ENCODE measurements at regions not wholly inside any gene's neighbourhood (a gene's known extent, or its start where the extent isn't known, plus 50 kb on each side); places are given as distances from the start of the nearest gene placed in this dataset.

DNA sequence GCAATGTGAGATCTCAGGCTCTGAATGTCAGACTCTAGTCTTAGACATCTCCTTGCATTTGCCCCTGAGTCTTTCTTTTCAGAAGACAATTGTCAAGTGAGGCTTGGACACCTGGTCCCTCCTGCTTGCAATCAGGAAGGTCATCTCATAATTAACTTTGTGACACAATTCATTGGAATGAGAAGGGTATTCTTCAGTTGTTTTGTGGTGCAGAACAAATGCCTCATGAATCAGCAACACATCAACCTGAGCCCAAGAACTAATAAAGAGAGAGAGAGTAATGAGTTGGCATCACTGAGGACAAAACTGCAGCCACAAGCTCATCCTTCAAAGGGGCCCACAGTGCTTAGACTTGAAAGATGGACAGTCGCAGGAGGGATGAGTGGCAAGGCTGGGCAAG lies 375.8 kb downstream of the INSC start:
- DNase-seq, result no peak

GRCh38 chr11:15493066-15493465 lies 378.3 kb downstream of the INSC start:
- DNase-seq, result no peak

- DNase-seq, result no peak
Measured at GRCh38 chr11:15493921-15494620, 379.3 kb downstream of the INSC start.

DNA sequence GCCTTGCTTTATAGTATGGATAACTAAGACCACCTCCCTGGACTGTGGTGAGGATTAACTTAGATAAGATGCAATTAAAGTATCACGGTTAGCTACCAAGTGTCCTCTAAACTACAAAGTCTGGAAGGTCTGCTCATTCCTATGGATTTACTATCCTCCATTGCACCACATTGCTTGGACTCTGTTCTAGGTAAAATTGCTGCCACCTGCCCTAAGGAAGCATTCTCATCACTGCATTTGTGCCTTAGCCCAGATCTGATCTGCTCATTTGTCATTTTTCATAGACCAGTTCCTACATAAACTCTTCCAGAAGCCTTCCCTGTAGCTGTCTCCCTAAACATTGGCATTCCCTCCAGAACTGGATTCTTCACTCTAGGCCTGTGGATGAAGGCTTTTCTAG lies 380.0 kb downstream of the INSC start:
- no peak for DNase-seq

DNA sequence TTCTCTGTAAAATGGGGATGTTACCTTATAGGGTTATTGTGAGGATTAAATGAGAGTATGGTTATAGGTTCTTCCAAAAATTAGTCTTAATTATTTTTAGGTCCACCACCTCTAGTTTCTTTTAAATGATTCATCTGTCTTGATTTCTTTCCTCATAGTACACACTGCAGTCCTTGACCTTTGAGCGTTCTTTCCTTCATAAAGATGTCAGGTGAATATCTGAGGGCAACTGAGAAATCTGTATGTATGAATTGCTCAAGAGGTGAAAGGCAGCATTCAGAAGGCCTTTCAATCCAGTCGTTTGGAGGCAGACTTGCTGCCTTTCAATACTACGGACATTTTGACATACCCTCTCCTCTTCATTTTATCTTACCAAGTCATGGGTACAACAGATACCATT lies 380.7 kb downstream of the INSC start:
- no peak for DNase-seq

DNA sequence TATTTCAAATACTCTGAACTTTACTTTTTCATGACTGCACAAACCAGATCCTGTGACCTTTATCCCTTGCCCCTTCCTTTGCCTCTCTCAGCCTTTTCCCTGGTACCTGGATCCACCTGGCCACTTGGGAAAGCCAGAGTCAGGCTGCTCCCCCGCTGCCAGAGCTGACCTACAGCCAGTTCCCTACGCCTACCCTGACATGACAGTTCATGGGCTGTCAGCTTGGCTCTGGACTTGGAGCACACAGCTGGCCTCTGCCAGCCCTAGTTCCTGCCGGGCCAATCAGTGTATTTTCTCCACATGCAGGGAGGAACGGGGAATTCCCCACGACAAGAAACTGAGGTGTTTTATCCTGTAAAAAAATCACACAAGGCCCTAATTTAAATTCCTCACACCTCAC lies 382.6 kb downstream of the INSC start:
- no peak for DNase-seq

DNA sequence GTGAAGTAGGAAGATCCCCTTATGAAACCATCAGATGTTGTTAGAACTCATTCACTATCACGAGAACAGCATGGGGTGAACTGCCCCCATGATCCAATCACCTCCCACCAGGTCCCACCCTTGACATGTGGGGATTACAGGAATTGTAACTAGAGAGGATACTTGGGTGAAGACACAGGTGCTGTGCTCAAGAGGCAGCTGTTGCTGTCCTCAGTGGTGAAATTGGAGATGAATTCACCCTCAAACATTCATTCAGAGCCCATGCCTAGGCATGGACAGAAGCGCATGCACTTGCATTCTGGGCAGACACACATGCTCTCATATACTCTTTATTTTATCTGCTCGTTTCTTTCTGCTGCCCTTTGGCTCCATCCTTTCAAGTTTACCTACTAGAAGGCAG lies 385.0 kb downstream of the INSC start:
- DNase-seq, result no peak

DNA sequence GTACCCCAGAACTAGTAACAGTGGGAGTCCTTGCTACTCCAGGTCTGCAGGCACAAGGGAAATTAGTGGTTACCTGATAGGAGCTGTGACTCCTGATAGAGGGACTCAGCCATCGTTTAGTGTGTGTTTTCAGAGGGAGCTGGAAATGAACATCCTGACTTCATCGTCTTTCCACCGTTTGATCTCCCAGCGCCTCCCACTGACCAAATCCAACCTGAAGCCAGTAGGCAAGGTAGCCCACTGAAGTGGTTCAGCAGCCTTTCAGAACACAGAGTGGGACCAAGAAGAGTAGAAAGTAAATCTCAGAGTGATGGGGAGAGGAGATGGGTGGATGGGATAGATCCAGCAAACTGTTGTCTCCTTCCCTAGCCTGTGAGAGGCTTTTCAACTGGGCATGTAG lies 385.9 kb downstream of the INSC start:
- DNase-seq, result no peak

DNA sequence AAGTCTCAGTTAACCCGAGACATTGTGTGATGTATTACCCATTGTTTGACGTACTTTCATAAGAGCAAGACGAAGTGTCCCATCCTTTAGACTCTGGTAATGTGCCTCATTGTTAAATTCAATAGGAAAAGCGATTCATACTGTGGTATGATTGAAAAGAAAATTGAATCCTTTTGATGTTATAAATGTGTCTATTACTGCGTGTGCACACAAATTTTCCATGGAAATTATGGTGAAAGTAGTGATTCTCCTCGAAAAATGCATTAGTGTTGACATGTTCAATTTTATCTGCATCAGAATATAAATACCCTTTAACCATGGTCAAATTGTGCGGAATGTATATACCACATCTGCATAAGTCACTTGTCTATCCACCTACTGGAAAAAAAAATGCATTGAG lies 386.8 kb downstream of the INSC start:
- DNase-seq, result no peak

DNA sequence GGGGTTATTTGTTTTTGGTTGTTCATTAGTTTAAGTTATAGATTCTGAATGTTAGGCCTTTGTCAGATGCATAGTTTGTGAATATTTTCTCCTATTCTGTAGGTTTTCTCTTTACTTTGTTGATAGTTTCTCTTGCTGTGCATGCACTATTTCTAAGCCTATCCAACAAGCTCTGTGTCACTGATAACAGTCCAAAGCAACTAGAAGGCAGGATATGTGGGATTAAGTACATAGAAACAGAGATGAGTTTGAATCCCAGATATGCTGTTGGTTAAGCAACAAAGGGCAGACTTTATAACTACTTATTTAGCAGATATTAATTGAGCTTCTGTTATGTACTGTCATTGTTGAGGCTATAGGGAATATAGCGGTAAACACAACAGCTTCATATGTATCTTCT lies 390.4 kb downstream of the INSC start:
- no peak for DNase-seq

DNA sequence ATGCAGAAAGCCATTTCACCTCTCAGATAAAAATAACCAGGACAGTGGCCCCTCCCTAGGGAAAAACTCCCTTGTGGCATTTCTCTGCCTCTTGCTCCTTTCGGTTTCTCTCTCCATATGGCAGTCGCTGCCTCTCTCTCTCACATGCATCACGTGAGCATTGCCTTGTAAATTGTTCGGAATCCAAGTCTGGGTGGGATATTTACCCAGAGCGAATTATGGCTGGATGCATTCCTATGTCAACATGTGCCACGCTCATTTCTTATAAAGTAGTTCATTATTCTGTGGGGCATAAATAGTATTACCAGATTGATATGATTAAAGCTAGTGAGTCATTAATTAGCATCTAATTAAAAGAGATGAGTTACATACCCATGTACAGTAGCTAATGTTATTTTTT lies 392.9 kb downstream of the INSC start:
- no peak for DNase-seq

DNA sequence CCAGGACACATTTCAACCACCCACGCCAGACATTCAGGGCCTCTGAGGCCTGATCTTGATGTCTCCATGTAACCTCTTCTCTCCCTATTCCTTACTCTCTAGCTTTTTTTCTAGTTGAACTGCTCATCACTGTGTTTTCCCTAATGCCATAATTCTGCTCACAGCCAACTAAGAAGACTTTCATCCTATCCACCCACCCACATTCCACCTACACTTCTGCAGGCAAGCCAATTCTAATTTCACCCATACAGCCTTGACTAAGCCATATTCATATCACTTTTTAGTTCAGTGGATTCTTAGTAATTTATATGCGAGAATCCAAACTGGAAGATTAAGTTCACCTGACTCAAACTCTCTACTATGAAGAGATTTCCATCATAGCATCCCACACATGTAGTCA lies 394.4 kb downstream of the INSC start:
- no peak for DNase-seq

DNA sequence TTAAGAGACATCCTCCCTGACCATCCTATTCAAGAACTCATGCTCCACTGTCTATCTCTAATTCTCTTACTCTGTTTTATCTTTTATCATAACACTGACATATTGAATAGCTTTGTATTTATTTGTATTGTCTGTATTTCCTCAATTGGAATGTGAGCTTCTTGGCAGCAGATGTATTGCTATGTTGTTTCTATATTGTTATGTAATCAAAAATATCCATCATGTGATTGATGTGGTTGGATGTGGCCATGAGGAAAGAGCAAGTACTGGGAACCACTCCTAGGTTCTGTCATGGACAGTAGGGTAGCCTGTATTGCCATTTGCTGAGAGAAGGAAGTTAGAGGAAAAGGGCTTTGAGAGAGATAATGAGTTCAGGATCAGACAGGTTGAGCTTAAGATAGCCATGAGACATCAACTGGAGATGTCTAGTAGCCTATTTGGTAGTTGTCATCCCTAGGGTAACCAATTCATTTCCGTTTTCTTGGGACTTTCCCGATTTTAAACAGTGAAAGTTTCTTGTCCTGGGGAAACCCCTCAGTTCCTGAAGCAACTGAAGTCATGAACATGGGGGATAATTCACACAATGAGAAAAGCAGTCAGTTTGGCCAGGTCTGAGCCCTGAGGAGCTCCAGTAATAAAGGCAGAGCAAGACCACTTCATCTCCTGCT lies 404.5 kb downstream of the INSC start:
- no peak for DNase-seq

DNA sequence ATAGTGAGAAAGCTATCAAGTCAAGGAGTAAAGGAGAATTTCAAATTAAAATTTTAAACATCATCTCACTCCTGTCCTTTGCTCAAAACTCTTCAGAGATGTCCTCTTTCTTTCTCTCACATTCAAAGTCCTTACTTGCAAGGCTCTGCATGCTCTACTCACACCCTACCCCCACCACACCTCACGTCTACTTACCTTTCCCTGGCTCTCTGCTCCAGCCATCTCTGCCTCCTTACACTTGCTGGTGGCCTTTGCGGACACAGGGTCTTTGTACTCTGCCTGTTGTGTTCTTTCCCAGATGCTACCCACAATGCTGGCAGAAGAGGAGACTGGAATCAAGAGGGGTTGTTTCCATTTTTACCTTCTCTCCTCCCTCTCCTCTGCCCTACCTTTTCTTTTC lies 405.2 kb downstream of the INSC start:
- DNase-seq, result no peak

GRCh38 chr11:15523543-15523942 lies 408.8 kb downstream of the INSC start:
- no peak for DNase-seq

- DNase-seq, result no peak
Measured at GRCh38 chr11:15525582-15525981, 410.9 kb downstream of the INSC start.

- no peak for DNase-seq
Measured at GRCh38 chr11:15526032-15526431, 411.3 kb downstream of the INSC start.

- no peak for DNase-seq
Measured at GRCh38 chr11:15526859-15527450, 412.2 kb downstream of the INSC start.

DNA sequence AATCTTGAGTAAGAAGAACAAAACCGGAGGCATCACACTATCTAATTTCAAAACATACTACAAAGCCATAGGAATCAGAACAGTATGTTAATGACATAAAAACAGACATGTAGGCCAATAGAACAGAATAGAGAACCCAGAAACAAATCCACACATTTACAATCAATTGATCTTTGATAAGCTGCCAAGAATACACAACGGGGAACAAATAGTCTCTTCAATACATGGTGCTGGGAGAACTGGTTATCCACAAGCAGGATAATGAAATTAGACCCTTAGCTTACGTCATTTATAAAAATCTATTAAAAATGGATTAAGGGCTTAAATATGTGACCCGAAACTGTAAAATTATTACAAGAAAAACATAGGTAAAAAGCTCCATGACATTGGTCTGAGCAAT lies 417.7 kb downstream of the INSC start:
- DNase-seq, result no peak

- DNase-seq, result no peak
Measured at GRCh38 chr11:15534266-15534665, 419.5 kb downstream of the INSC start.

GRCh38 chr11:15535414-15535813 lies 420.7 kb downstream of the INSC start:
- DNase-seq, result no peak

- DNase-seq, result no peak
Measured at GRCh38 chr11:15536438-15536837, 421.7 kb downstream of the INSC start.

- DNase-seq, result no peak
Measured at GRCh38 chr11:15539645-15540044, 424.9 kb downstream of the INSC start.

GRCh38 chr11:15541079-15541478 lies 426.4 kb downstream of the INSC start:
- DNase-seq, result no peak

DNA sequence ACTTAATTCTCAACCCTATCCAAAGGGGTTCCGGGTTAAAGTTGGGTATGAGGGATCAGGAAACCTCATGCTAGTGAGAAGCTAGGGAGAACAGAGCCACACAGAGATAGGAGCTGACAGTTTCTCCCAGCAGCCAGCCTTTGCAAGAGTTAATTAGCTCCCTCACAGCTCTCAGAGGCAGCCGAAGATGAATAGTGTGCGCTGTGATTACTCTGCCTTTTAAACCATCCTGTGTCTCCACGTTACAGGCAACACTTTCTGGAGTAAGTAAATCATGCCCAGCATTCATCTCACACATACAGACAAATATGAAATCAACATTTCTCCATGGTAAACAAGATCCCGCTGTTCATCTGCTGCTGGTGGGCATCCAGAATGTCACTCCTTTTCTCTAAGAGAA lies 429.6 kb downstream of the INSC start:
- no peak for DNase-seq
